ENCODE measurements at regions not wholly inside any gene's neighbourhood (a gene's known extent, or its start where the extent isn't known, plus 50 kb on each side); places are given as distances from the start of the nearest gene placed in this dataset.

- H3K79me2 ChIP-seq (ENCODE audit: insufficient read depth, low read depth, low read length) = no peaks in the 10 kb centered on the region
- no TSS peak for BruUV-seq (replicated peaks)
- H3K36me3 ChIP-seq (ENCODE audit: insufficient read depth, low read length) = no peaks in the 10 kb centered on the region
- TF ChIP-seq EZH2phosphoT487 (IDR thresholded peaks at IDR 0.05; ENCODE audit: borderline replicate concordance, low read depth, low read length) (no peak), CTCF (conservative IDR thresholded peaks at IDR 0.05; ENCODE audit: low read length) (no peak)
- H4K20me1 ChIP-seq (ENCODE audit: insufficient read depth, low read length) = no peaks in the 10 kb centered on the region
- H3K9me2 ChIP-seq (ENCODE audit: insufficient read depth, low read length) = no peaks in the 10 kb centered on the region
- no peak overlapping the region for H3K4me3 ChIP-seq (ENCODE audit: low read depth, low read length, poor library complexity, severe bottlenecking)
- no peak overlapping the region for H3K4me2 ChIP-seq (ENCODE audit: low read length)
- no peaks in the 10 kb centered on the region for H3K9me3 ChIP-seq (ENCODE audit: low read length)
- ChIA-PET POLR2A (interaction anchor here (0.6 kb wide), 1 partner anchor 42 kb away, joined by 5 read pairs; no protein-coding TSS in a partner anchor), CTCF (ENCODE audit: unreplicated experiment) (no interaction called here)
- intact Hi-C loops (cut with micrococcal nuclease; ENCODE audit: unreplicated experiment) = no loop called here
- H3K4me1 ChIP-seq (ENCODE audit: insufficient read depth, low read length, poor library complexity, severe bottlenecking) = no peaks in the 10 kb centered on the region
- no peak overlapping the region for H2AFZ ChIP-seq (ENCODE audit: low read length)
- H3K27ac ChIP-seq (ENCODE audit: low read depth, low read length, poor library complexity, severe bottlenecking) = no peak overlapping the region
- no peak for DNase-seq (ENCODE audit: low spot score)
Measured at GRCh38 chr2:2482851-2483250, 151.8 kb upstream of the MYT1L start.

GRCh38 chr2:2472881-2473280 is 141.8 kb upstream of the MYT1L start:
- no peaks in the 10 kb centered on the region for H3K36me3 ChIP-seq (ENCODE audit: insufficient read depth, low read length)
- BruUV-seq (replicated peaks) = no TSS peak
- no peaks in the 10 kb centered on the region for H3K79me2 ChIP-seq (ENCODE audit: insufficient read depth, low read depth, low read length)
- no peak overlapping the region for H2AFZ ChIP-seq (ENCODE audit: low read length)
- H3K4me1 ChIP-seq (ENCODE audit: insufficient read depth, low read length, poor library complexity, severe bottlenecking) = no peaks in the 10 kb centered on the region
- H3K4me2 ChIP-seq (ENCODE audit: low read length) = no peak overlapping the region
- no peak overlapping the region for H3K27ac ChIP-seq (ENCODE audit: low read depth, low read length, poor library complexity, severe bottlenecking)
- no peaks in the 10 kb centered on the region for H3K9me2 ChIP-seq (ENCODE audit: insufficient read depth, low read length)
- H3K4me3 ChIP-seq (ENCODE audit: low read depth, low read length, poor library complexity, severe bottlenecking) = no peak overlapping the region
- ChIA-PET CTCF (ENCODE audit: unreplicated experiment) (no interaction called here), POLR2A (no interaction called here)
- no peaks in the 10 kb centered on the region for H3K9me3 ChIP-seq (ENCODE audit: low read length)
- intact Hi-C loops (cut with micrococcal nuclease; ENCODE audit: unreplicated experiment) = no loop called here
- no peak for TF ChIP-seq EZH2phosphoT487 (IDR thresholded peaks at IDR 0.05; ENCODE audit: borderline replicate concordance, low read depth, low read length)
- no peak for TF ChIP-seq CTCF (conservative IDR thresholded peaks at IDR 0.05; ENCODE audit: low read length)
- H4K20me1 ChIP-seq (ENCODE audit: insufficient read depth, low read length) = no peaks in the 10 kb centered on the region
- DNase-seq (ENCODE audit: low spot score) = no peak

GRCh38 chr2:2472044-2472443 is 141.0 kb upstream of the MYT1L start:
- ChIA-PET POLR2A (interaction anchor here (0.6 kb wide), 1 partner anchor 1436 kb away, joined by 3 read pairs; no protein-coding TSS in a partner anchor), CTCF (ENCODE audit: unreplicated experiment) (no interaction called here)
- no peaks in the 10 kb centered on the region for H3K4me1 ChIP-seq (ENCODE audit: insufficient read depth, low read length, poor library complexity, severe bottlenecking)
- no peaks in the 10 kb centered on the region for H4K20me1 ChIP-seq (ENCODE audit: insufficient read depth, low read length)
- TF ChIP-seq EZH2phosphoT487 (IDR thresholded peaks at IDR 0.05; ENCODE audit: borderline replicate concordance, low read depth, low read length) (no peak), CTCF (conservative IDR thresholded peaks at IDR 0.05; ENCODE audit: low read length) (no peak)
- H3K4me2 ChIP-seq (ENCODE audit: low read length) = no peak overlapping the region
- no peaks in the 10 kb centered on the region for H3K36me3 ChIP-seq (ENCODE audit: insufficient read depth, low read length)
- no peaks in the 10 kb centered on the region for H3K79me2 ChIP-seq (ENCODE audit: insufficient read depth, low read depth, low read length)
- H3K4me3 ChIP-seq (ENCODE audit: low read depth, low read length, poor library complexity, severe bottlenecking) = no peak overlapping the region
- no peaks in the 10 kb centered on the region for H3K9me2 ChIP-seq (ENCODE audit: insufficient read depth, low read length)
- no peak for DNase-seq (ENCODE audit: low spot score)
- H3K9me3 ChIP-seq (ENCODE audit: low read length) = no peaks in the 10 kb centered on the region
- intact Hi-C loops (cut with micrococcal nuclease; ENCODE audit: unreplicated experiment) = no loop called here
- no peak overlapping the region for H3K27ac ChIP-seq (ENCODE audit: low read depth, low read length, poor library complexity, severe bottlenecking)
- no peak overlapping the region for H2AFZ ChIP-seq (ENCODE audit: low read length)
- BruUV-seq (replicated peaks) = no TSS peak
